Transverse colon (tissue), 4 donors: ENCODE measurements at regions not wholly inside any gene's neighbourhood (a gene's known extent, or its start where the extent isn't known, plus 50 kb on each side); places are given as distances from the start of the nearest gene placed in this dataset.

Source experiments
- EP300 ChIP-seq: sonication (generic); formaldehyde crosslinking; IDR thresholded peaks from one replicate; pipeline ENCODE4 v1.6.1; 2017; ENCODE audit warnings: antibody characterized with exemption, low read depth
- POLR2A ChIP-seq: fragments of 450-650 bp; IDR thresholded peaks from one replicate; pipeline ENCODE4 v1.6.1; 2016; ENCODE audit warnings: antibody characterized with exemption, mild to moderate bottlenecking, moderate library complexity
- POLR2AphosphoS5 ChIP-seq, 3 donors: sonication (generic); formaldehyde crosslinking; IDR thresholded peaks; one replicate each; pipeline ENCODE4 v1.6.1; 2016; ENCODE audit warnings: antibody characterized with exemption in 3 of 3
- TF ChIP-seq, protein P1 (sequence below), 5 experiments: fragments of 200-600 bp in 3 of 5; fragments of 450-650 bp in 2 of 5; sonication (generic) in 3 of 5; IDR thresholded peaks; 1 replicate in 2 of 5; 2 replicates in 3 of 5; pipeline ENCODE4 v1.5.1; 2016 to 2017; ENCODE audit warnings: antibody characterized with exemption in 5 of 5, inconsistent platforms in 3 of 5, mild to moderate bottlenecking in 2 of 5, moderate library complexity in 1 of 5

GRCh38 chr13:103833294-103833852 is 767.2 kb upstream of the SLC10A2 start:
- TF ChIP-seq, protein P1, sequence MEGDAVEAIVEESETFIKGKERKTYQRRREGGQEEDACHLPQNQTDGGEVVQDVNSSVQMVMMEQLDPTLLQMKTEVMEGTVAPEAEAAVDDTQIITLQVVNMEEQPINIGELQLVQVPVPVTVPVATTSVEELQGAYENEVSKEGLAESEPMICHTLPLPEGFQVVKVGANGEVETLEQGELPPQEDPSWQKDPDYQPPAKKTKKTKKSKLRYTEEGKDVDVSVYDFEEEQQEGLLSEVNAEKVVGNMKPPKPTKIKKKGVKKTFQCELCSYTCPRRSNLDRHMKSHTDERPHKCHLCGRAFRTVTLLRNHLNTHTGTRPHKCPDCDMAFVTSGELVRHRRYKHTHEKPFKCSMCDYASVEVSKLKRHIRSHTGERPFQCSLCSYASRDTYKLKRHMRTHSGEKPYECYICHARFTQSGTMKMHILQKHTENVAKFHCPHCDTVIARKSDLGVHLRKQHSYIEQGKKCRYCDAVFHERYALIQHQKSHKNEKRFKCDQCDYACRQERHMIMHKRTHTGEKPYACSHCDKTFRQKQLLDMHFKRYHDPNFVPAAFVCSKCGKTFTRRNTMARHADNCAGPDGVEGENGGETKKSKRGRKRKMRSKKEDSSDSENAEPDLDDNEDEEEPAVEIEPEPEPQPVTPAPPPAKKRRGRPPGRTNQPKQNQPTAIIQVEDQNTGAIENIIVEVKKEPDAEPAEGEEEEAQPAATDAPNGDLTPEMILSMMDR (IDR thresholded peaks at IDR 0.05) = no peak
- no peak for TF ChIP-seq EP300
- no peak for TF ChIP-seq POLR2A
- no peak for TF ChIP-seq POLR2AphosphoS5 (IDR thresholded peaks at IDR 0.05)
